GM23338 (cell line): ENCODE measurements at regions not wholly inside any gene's neighbourhood (a gene's known extent, or its start where the extent isn't known, plus 50 kb on each side); places are given as distances from the start of the nearest gene placed in this dataset.

Experiments used
- ATAC-seq: fragments of 200-7000 bp; cut with Tn5 transposase; 3 replicates; pipeline ENCODE4 v1.9.1; 2020
- DNase-seq: peaks from one replicate; pipeline ENCODE4 v3.0.0-alpha.2; 2015; ENCODE audit warnings: low spot score
- H2AFZ ChIP-seq: fragments of 200-600 bp; sonication (generic); 2 replicates; pipeline ENCODE4 v1.8.0; 2016; ENCODE audit warnings: antibody characterized with exemption, mild to moderate bottlenecking, moderate library complexity
- H3F3A ChIP-seq: fragments of 200-600 bp; sonication (generic); replicated peaks from 2 replicates; pipeline ENCODE4 v1.8.0; 2017; ENCODE audit warnings: antibody characterized with exemption, mixed run types, low read depth
- H3K27ac ChIP-seq: fragments of 200-600 bp; sonication (generic); 2 replicates; pipeline ENCODE4 v1.6.1; 2016; ENCODE audit warnings: low read depth
- H3K27me3 ChIP-seq: fragments of 200-600 bp; sonication (generic); 2 replicates; pipeline ENCODE4 v1.8.0; 2016; ENCODE audit warnings: mild to moderate bottlenecking, mixed run types, moderate library complexity; ENCODE audit not compliant: insufficient read depth
- H3K36me3 ChIP-seq: fragments of 200-600 bp; sonication (generic); 2 replicates; pipeline ENCODE4 v1.8.0; 2016; ENCODE audit warnings: mild to moderate bottlenecking; ENCODE audit not compliant: insufficient read depth
- H3K4me1 ChIP-seq: fragments of 200-600 bp; sonication (generic); 2 replicates; pipeline ENCODE4 v1.8.0; 2016; ENCODE audit warnings: mild to moderate bottlenecking, moderate library complexity; ENCODE audit not compliant: insufficient read depth
- H3K4me2 ChIP-seq: fragments of 200-600 bp; sonication (generic); 2 replicates; pipeline ENCODE4 v1.7.1; 2017; ENCODE audit warnings: mixed run types
- H3K4me3 ChIP-seq: fragments of 200-600 bp; sonication (generic); 2 replicates; pipeline ENCODE4 v1.6.1; 2016; ENCODE audit warnings: mixed run types
- H3K79me2 ChIP-seq: fragments of 200-600 bp; sonication (generic); replicated peaks from 2 replicates; pipeline ENCODE4 v1.8.0; 2017; ENCODE audit warnings: mild to moderate bottlenecking; ENCODE audit not compliant: insufficient read depth
- H3K9me2 ChIP-seq: fragments of 200-600 bp; sonication (generic); 2 replicates; pipeline ENCODE4 v1.8.0; 2017; ENCODE audit not compliant: insufficient read depth
- H4K20me1 ChIP-seq: fragments of 200-600 bp; sonication (generic); replicated peaks from 2 replicates; pipeline ENCODE4 v1.8.0; 2017; ENCODE audit warnings: mild to moderate bottlenecking; ENCODE audit not compliant: insufficient read depth
- H3K27ac Mint-ChIP-seq: 2 replicates; pipeline ENCODE4 v1.8.0; 2020; ENCODE audit warnings: inconsistent platforms, mild to moderate bottlenecking, moderate library complexity, mixed read lengths
- H3K27me3 Mint-ChIP-seq: 3 replicates; pipeline ENCODE4 v1.8.0; 2022; ENCODE audit warnings: low read depth, mild to moderate bottlenecking, moderate library complexity, mixed read lengths, inconsistent platforms; ENCODE audit not compliant: insufficient read depth, poor library complexity
- H3K36me3 Mint-ChIP-seq: 3 replicates; pipeline ENCODE4 v1.8.0; 2021; ENCODE audit warnings: low read depth, mild to moderate bottlenecking, inconsistent platforms, moderate library complexity, mixed read lengths
- H3K4me1 Mint-ChIP-seq: 3 replicates; pipeline ENCODE4 v1.8.0; 2020; ENCODE audit warnings: mild to moderate bottlenecking, inconsistent platforms, mixed read lengths
- H3K4me3 Mint-ChIP-seq: 3 replicates; pipeline ENCODE4 v1.8.0; 2021; ENCODE audit warnings: moderate library complexity, mild to moderate bottlenecking, inconsistent platforms, mixed read lengths
- H3K9me3 Mint-ChIP-seq: 3 replicates; pipeline ENCODE4 v1.8.0; 2020; ENCODE audit warnings: moderate library complexity, mild to moderate bottlenecking, inconsistent platforms, mixed read lengths
- CREB1 ChIP-seq: fragments of 250-450 bp; sonication (Bioruptor Pico); IDR thresholded peaks from 2 replicates; pipeline ENCODE4 v1.5.0; 2020; ENCODE audit warnings: low read depth, mild to moderate bottlenecking, moderate library complexity
- CTCF ChIP-seq, 2 experiments: fragments of 200-600 bp in 1 of 2; sonication (generic) in 1 of 2; conservative IDR thresholded peaks; 2 replicates each; pipeline versions ENCODE4 v1.5.1 to v1.6.1; 2016 to 2017; ENCODE audit warnings: antibody characterized with exemption in 2 of 2, low read depth in 2 of 2, mild to moderate bottlenecking in 2 of 2, moderate library complexity in 1 of 2
- ETS1 ChIP-seq: IDR thresholded peaks from 2 replicates; pipeline ENCODE4 v1.6.1; 2016; ENCODE audit warnings: antibody characterized with exemption
- EZH2 ChIP-seq: fragments of 200-600 bp; sonication (generic); IDR thresholded peaks from one replicate; pipeline ENCODE4 v1.8.0; 2017; ENCODE audit warnings: antibody characterized with exemption, mild to moderate bottlenecking, low read depth; ENCODE audit not compliant: unreplicated experiment
- EZH2phosphoT487 ChIP-seq: fragments of 200-600 bp; sonication (generic); IDR thresholded peaks from one replicate; pipeline ENCODE4 v1.8.1; 2018; ENCODE audit warnings: antibody characterized with exemption; ENCODE audit not compliant: unreplicated experiment
- JUNB ChIP-seq: IDR thresholded peaks from one replicate; pipeline ENCODE4 v1.6.1; 2016; ENCODE audit warnings: antibody characterized with exemption; ENCODE audit not compliant: unreplicated experiment
- NANOG ChIP-seq: IDR thresholded peaks from 2 replicates; pipeline ENCODE4 v1.6.1; 2016; ENCODE audit warnings: antibody characterized with exemption, borderline replicate concordance
- POLR2AphosphoS5 ChIP-seq: IDR thresholded peaks from 2 replicates; pipeline ENCODE4 v1.6.1; 2016; ENCODE audit warnings: antibody characterized with exemption, low read depth
- REST ChIP-seq: IDR thresholded peaks from one replicate; pipeline ENCODE4 v1.6.1; 2018; ENCODE audit warnings: antibody characterized with exemption; ENCODE audit not compliant: unreplicated experiment
- STAT1 ChIP-seq: IDR thresholded peaks from one replicate; pipeline ENCODE4 v1.6.1; 2016; ENCODE audit warnings: antibody characterized with exemption; ENCODE audit not compliant: unreplicated experiment
- ZNF114 ChIP-seq: fragments of 250-450 bp; sonication (Bioruptor Pico); IDR thresholded peaks from 2 replicates; pipeline ENCODE4 v1.5.0; 2020; ENCODE audit warnings: mild to moderate bottlenecking, moderate library complexity
- ZNF331 ChIP-seq: fragments of 250-450 bp; sonication (Bioruptor Pico); IDR thresholded peaks from 2 replicates; pipeline ENCODE4 v1.5.0; 2020; ENCODE audit warnings: low read depth, mild to moderate bottlenecking, moderate library complexity
- ZNF462 ChIP-seq: fragments of 250-450 bp; sonication (Bioruptor Pico); IDR thresholded peaks from 2 replicates; pipeline ENCODE4 v1.5.0; 2020; ENCODE audit warnings: mild to moderate bottlenecking, moderate library complexity

- H3K36me3 Mint-ChIP-seq: no peaks in the 10 kb centered on the region
- TF ChIP-seq CREB1 (CRISPR knock-in tag) (no peak), ZNF331 (CRISPR knock-in tag) (no peak), EZH2phosphoT487 (no peak), REST (no peak), ETS1 (no peak), ZNF114 (CRISPR knock-in tag) (no peak), CTCF (conservative IDR thresholded peaks at IDR 0.05; ENCODE audit: low read depth in 2 of 2) (no peak), POLR2AphosphoS5 (no peak), STAT1 (no peak), JUNB (no peak), NANOG (no peak), EZH2 (no peak), ZNF462 (no peak)
- Histone ChIP-seq H3F3A (no peaks in the 10 kb centered on the region), H2AFZ (peak overlapping the region; percentile 75; the same call in 1 of the 2 replicates), H3K79me2 (no peaks in the 10 kb centered on the region), H3K4me2 (peak overlapping the region; percentile 9; the same call in 1 of the 2 replicates), H3K9me2 (no peaks in the 10 kb centered on the region), H3K36me3 (no peaks in the 10 kb centered on the region), H4K20me1 (no peaks in the 10 kb centered on the region), H3K4me1 (peaks cover 25% of the 10 kb centered on the region), H3K27me3 (no peaks in the 10 kb centered on the region), H3K4me3 (no peak overlapping the region), H3K27ac (no peak overlapping the region)
- H3K27me3 Mint-ChIP-seq: peaks cover 2% of the 10 kb centered on the region
- peak overlapping the region; percentile 69 for H3K27ac Mint-ChIP-seq
- H3K4me3 Mint-ChIP-seq: no peak overlapping the region
- H3K4me1 Mint-ChIP-seq: peaks cover 30% of the 10 kb centered on the region
- ATAC-seq (peak; percentile 63), DNase-seq (no peak)
- H3K9me3 Mint-ChIP-seq: no peaks in the 10 kb centered on the region
These were observed 58.0 kb upstream of the MRTFB start for GRCh38 chr16:14013145-14013570.
